Ovary (tissue), 3 donors: ENCODE measurements at regions not wholly inside any gene's neighbourhood (a gene's known extent, or its start where the extent isn't known, plus 50 kb on each side); places are given as distances from the start of the nearest gene placed in this dataset.

Experiments used
- POLR2A ChIP-seq: fragments of 450-650 bp; IDR thresholded peaks from one replicate; pipeline ENCODE4 v1.6.1; 2017; ENCODE audit warnings: antibody characterized with exemption, mild to moderate bottlenecking, moderate library complexity
- TF ChIP-seq, protein P1 (sequence below), 3 donors: fragments of 450-650 bp in 2 of 3; fragments of 200-600 bp in 1 of 3; IDR thresholded peaks; one replicate each; pipeline versions ENCODE4 v1.5.1 to v1.8.0; 2016 to 2022; ENCODE audit warnings: antibody characterized with exemption in 3 of 3, mild to moderate bottlenecking in 1 of 3
- donor health status: DM: no; HTN: no; CAD: no.

DNA sequence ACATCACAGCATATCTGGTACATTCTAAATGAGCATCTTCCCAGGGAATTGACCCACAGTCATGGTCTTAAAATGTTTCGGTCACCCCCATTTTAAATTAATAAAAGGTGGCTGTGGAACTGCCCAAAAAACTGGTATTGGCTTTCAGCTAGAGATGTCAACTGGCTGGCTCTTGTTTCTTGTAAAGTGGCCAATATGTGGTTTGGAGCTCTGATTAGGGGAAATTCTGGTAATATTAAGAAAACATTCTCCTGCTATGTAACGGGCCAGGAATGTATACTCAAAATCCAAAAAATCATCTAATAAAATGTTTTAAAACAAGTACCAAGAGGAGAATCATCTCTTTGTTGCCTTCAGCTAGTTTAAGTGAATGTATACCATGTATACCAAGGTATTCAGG is 62.0 kb upstream of the VCX2 start:
- TF ChIP-seq POLR2A, result no peak
- TF ChIP-seq, protein P1, sequence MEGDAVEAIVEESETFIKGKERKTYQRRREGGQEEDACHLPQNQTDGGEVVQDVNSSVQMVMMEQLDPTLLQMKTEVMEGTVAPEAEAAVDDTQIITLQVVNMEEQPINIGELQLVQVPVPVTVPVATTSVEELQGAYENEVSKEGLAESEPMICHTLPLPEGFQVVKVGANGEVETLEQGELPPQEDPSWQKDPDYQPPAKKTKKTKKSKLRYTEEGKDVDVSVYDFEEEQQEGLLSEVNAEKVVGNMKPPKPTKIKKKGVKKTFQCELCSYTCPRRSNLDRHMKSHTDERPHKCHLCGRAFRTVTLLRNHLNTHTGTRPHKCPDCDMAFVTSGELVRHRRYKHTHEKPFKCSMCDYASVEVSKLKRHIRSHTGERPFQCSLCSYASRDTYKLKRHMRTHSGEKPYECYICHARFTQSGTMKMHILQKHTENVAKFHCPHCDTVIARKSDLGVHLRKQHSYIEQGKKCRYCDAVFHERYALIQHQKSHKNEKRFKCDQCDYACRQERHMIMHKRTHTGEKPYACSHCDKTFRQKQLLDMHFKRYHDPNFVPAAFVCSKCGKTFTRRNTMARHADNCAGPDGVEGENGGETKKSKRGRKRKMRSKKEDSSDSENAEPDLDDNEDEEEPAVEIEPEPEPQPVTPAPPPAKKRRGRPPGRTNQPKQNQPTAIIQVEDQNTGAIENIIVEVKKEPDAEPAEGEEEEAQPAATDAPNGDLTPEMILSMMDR (IDR thresholded peaks at IDR 0.05), result no peak
